PC-9 (cell line): ENCODE measurements at regions not wholly inside any gene's neighbourhood (a gene's known extent, or its start where the extent isn't known, plus 50 kb on each side); places are given as distances from the start of the nearest gene placed in this dataset.

Experiments
- BruUV-seq: library from RNA; stranded (reverse); fragments of 400-500 nt; replicated peaks from 2 replicates; lab custom pipeline; 2021; lab: Mats Ljungman, UMichigan
- CTCF ChIA-PET: fragments of 300-600 bp; sonication (Branson Sonifier 250); formaldehyde crosslinking; loops from one replicate; lab custom pipeline; 2022; ENCODE audit warnings: antibody characterized with exemption; lab: Charles Lee
- POLR2A ChIA-PET: fragments of 300-600 bp; sonication (Branson Sonifier 250); formaldehyde crosslinking; loops from one replicate; lab custom pipeline; 2022; ENCODE audit warnings: antibody characterized with exemption; ENCODE audit not compliant: unreplicated experiment; lab: Charles Lee
- DNase-seq, 2 experiments: peaks; one replicate each; pipeline versions ENCODE4 v3.0.0 to v3.0.0-alpha.2; 2015 to 2022; ENCODE audit warnings: mixed read lengths in 1 of 2
- H2AFZ ChIP-seq: fragments of 200-600 bp; sonication (generic); 2 replicates; pipeline ENCODE4 v1.8.1; 2017; ENCODE audit warnings: antibody characterized with exemption
- H3F3A ChIP-seq: fragments of 200-600 bp; sonication (generic); 2 replicates; pipeline ENCODE4 v1.8.1; 2017; ENCODE audit warnings: antibody characterized with exemption, mild to moderate bottlenecking, low read depth; ENCODE audit not compliant: insufficient read depth
- H3K27ac ChIP-seq: fragments of 200-600 bp; sonication (generic); 2 replicates; pipeline ENCODE4 v1.6.1; 2016; ENCODE audit warnings: mixed run types
- H3K27me3 ChIP-seq: fragments of 200-600 bp; sonication (generic); 2 replicates; pipeline ENCODE4 v1.6.1; 2016; ENCODE audit warnings: low read depth, mixed run types; ENCODE audit not compliant: insufficient read depth
- H3K36me3 ChIP-seq: fragments of 200-600 bp; sonication (generic); 2 replicates; pipeline ENCODE4 v1.6.1; 2016; ENCODE audit warnings: low read depth, mixed run types
- H3K4me1 ChIP-seq: fragments of 200-600 bp; sonication (generic); replicated peaks from 2 replicates; pipeline ENCODE4 v1.6.1; 2016; ENCODE audit warnings: mixed run types; ENCODE audit not compliant: insufficient read depth
- H3K4me2 ChIP-seq: fragments of 200-600 bp; sonication (generic); 2 replicates; pipeline ENCODE4 v1.6.1; 2017; ENCODE audit warnings: mixed run types
- H3K4me3 ChIP-seq: fragments of 200-600 bp; sonication (generic); 2 replicates; pipeline ENCODE4 v1.6.1; 2016; ENCODE audit warnings: mixed run types
- H3K79me2 ChIP-seq: fragments of 200-600 bp; sonication (generic); 2 replicates; pipeline ENCODE4 v1.6.1; 2017; ENCODE audit warnings: low read depth, mixed run types
- H3K9me2 ChIP-seq: fragments of 200-600 bp; sonication (generic); 2 replicates; pipeline ENCODE4 v1.8.1; 2017; ENCODE audit warnings: mild to moderate bottlenecking; ENCODE audit not compliant: insufficient read depth
- H3K9me3 ChIP-seq: fragments of 200-600 bp; sonication (generic); 2 replicates; pipeline ENCODE4 v1.8.1; 2016; ENCODE audit warnings: low read depth; ENCODE audit not compliant: insufficient read depth
- H4K20me1 ChIP-seq: fragments of 200-600 bp; sonication (generic); 2 replicates; pipeline ENCODE4 v1.8.1; 2017; ENCODE audit not compliant: insufficient read depth
- EZH2 ChIP-seq: fragments of 200-600 bp; sonication (generic); IDR thresholded peaks from 2 replicates; pipeline ENCODE4 v1.8.0; 2017; ENCODE audit warnings: antibody characterized with exemption, low read depth
- intact Hi-C: fragments of 100-400 bp; cut with micrococcal nuclease; formaldehyde crosslinking; loops from one replicate; pipeline ENCODE4 v1.10.0; 2022; ENCODE audit not compliant: unreplicated experiment
- TF ChIP-seq, protein P1 (sequence below): fragments of 200-600 bp; sonication (generic); conservative IDR thresholded peaks from 2 replicates; pipeline ENCODE4 v1.6.1; 2017; ENCODE audit warnings: mixed run types, antibody characterized with exemption, mild to moderate bottlenecking, moderate library complexity

- no peak overlapping the region for H3K27ac ChIP-seq
- no peaks in the 10 kb centered on the region for H3K79me2 ChIP-seq
- no peaks in the 10 kb centered on the region for H3K27me3 ChIP-seq
- no peaks in the 10 kb centered on the region for H3F3A ChIP-seq
- no TSS peak for BruUV-seq
- H2AFZ ChIP-seq = no peak overlapping the region
- no peaks in the 10 kb centered on the region for H3K9me3 ChIP-seq
- ChIA-PET CTCF (no interaction called here), POLR2A (interaction anchor here (0.6 kb wide), 1 partner anchor 106 kb away, joined by 9 read pairs; no protein-coding TSS in a partner anchor)
- H3K36me3 ChIP-seq = no peaks in the 10 kb centered on the region
- no peak for TF ChIP-seq EZH2
- TF ChIP-seq, protein P1, sequence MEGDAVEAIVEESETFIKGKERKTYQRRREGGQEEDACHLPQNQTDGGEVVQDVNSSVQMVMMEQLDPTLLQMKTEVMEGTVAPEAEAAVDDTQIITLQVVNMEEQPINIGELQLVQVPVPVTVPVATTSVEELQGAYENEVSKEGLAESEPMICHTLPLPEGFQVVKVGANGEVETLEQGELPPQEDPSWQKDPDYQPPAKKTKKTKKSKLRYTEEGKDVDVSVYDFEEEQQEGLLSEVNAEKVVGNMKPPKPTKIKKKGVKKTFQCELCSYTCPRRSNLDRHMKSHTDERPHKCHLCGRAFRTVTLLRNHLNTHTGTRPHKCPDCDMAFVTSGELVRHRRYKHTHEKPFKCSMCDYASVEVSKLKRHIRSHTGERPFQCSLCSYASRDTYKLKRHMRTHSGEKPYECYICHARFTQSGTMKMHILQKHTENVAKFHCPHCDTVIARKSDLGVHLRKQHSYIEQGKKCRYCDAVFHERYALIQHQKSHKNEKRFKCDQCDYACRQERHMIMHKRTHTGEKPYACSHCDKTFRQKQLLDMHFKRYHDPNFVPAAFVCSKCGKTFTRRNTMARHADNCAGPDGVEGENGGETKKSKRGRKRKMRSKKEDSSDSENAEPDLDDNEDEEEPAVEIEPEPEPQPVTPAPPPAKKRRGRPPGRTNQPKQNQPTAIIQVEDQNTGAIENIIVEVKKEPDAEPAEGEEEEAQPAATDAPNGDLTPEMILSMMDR = no peak
- DNase-seq = no peak
- H3K4me2 ChIP-seq = no peak overlapping the region
- no peaks in the 10 kb centered on the region for H3K9me2 ChIP-seq
- H4K20me1 ChIP-seq = no peaks in the 10 kb centered on the region
- H3K4me3 ChIP-seq = no peak overlapping the region
- H3K4me1 ChIP-seq = no peaks in the 10 kb centered on the region
- intact Hi-C loops = no loop called here
Measured at GRCh38 chr12:83476695-83477690, 790.3 kb downstream of the TMTC2 start.

DNA sequence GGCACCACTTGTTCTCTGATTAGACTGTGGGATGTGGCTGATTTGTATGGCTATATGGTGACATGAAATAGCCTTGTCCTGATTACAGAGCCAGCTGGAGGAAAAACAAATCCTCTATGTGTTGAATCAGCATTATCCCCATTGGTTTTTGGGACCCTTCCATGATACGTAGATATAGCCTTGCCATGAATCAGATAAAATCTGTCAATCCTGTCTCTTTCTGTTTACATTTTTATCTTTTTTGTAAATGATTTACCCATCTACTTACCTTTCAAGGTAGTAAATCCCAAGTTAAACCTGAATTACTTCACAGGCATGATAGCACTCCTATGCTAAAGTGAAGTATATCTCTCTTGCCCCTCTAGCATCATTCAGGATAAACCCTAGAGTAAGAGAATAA is 789.3 kb downstream of the TMTC2 start:
- Histone ChIP-seq H3K27ac (no peak overlapping the region), H3K4me1 (no peaks in the 10 kb centered on the region), H3K27me3 (no peaks in the 10 kb centered on the region), H3K36me3 (no peaks in the 10 kb centered on the region), H3F3A (no peaks in the 10 kb centered on the region), H3K4me2 (no peak overlapping the region), H3K4me3 (no peak overlapping the region), H2AFZ (no peak overlapping the region), H3K9me3 (no peaks in the 10 kb centered on the region), H3K79me2 (no peaks in the 10 kb centered on the region), H3K9me2 (no peaks in the 10 kb centered on the region), H4K20me1 (no peaks in the 10 kb centered on the region)
- no TSS peak for BruUV-seq
- DNase-seq = no peak
- CTCF ChIA-PET = no interaction called here
- TF ChIP-seq EZH2 = no peak
- TF ChIP-seq, protein P1 = no peak
- POLR2A ChIA-PET = no interaction called here
- intact Hi-C loops = no loop called here

DNA sequence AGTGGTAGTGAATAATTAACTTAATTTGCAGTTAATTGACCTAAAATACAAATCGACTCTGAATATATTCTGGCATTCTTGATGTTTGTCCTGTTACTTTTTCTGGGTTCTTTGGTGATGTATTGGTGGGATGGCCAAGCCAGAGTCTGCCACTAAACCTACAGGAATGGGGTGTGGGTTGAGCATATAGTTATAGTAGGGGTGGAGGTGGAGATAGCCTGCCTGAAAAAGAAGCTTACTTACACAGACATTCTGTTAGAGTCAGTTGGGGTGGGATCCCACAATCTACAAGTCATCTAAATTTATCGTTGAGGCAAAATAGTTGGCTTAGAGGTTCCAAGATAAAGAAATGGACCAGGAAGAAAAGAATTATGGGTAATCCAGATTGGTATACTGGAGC is 787.7 kb downstream of the TMTC2 start:
- BruUV-seq = no TSS peak
- Histone ChIP-seq H3K4me3 (no peak overlapping the region), H3K4me2 (no peak overlapping the region), H3F3A (no peaks in the 10 kb centered on the region), H3K9me3 (no peaks in the 10 kb centered on the region), H3K79me2 (no peaks in the 10 kb centered on the region), H4K20me1 (no peaks in the 10 kb centered on the region), H2AFZ (no peak overlapping the region), H3K4me1 (no peaks in the 10 kb centered on the region), H3K27ac (no peak overlapping the region), H3K27me3 (no peaks in the 10 kb centered on the region), H3K36me3 (no peaks in the 10 kb centered on the region), H3K9me2 (no peaks in the 10 kb centered on the region)
- no peak for DNase-seq
- ChIA-PET CTCF (no interaction called here), POLR2A (no interaction called here)
- no peak for TF ChIP-seq EZH2
- TF ChIP-seq, protein P1 = no peak
- intact Hi-C loops = no loop called here
